ENCODE measurements at regions not wholly inside any gene's neighbourhood (a gene's known extent, or its start where the extent isn't known, plus 50 kb on each side); places are given as distances from the start of the nearest gene placed in this dataset.

DNA sequence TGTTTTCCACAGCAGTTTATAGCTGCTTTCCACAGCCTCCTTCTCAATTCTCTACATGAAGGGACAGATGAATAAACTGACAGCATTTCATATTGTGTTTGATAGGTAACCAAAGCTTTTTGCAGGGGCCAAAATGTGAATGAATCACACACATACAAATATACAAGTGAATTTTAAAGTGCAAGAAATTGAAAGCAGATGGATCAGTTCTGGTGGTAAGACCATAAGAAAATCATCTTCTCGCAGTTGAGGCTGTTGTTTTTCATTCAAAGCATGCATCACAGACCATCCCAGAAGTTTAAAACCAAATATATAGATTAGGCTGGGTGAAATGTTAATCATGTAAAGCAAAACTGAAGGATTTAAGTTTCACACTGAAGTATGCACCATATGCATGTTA, 1569.4 kb downstream of the PCDH9 start:
- H3K27me3 ChIP-seq: no peaks in the 10 kb centered on the region
- H3K4me1 ChIP-seq (ENCODE audit: low read depth): no peaks in the 10 kb centered on the region
- TF ChIP-seq, protein P1, sequence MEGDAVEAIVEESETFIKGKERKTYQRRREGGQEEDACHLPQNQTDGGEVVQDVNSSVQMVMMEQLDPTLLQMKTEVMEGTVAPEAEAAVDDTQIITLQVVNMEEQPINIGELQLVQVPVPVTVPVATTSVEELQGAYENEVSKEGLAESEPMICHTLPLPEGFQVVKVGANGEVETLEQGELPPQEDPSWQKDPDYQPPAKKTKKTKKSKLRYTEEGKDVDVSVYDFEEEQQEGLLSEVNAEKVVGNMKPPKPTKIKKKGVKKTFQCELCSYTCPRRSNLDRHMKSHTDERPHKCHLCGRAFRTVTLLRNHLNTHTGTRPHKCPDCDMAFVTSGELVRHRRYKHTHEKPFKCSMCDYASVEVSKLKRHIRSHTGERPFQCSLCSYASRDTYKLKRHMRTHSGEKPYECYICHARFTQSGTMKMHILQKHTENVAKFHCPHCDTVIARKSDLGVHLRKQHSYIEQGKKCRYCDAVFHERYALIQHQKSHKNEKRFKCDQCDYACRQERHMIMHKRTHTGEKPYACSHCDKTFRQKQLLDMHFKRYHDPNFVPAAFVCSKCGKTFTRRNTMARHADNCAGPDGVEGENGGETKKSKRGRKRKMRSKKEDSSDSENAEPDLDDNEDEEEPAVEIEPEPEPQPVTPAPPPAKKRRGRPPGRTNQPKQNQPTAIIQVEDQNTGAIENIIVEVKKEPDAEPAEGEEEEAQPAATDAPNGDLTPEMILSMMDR (IDR thresholded peaks at IDR 0.05; ENCODE audit: low read depth, low read length): no peak
- H3K27ac ChIP-seq: no peak overlapping the region
- no peaks in the 10 kb centered on the region for H3K36me3 ChIP-seq
- H3K9me3 ChIP-seq (ENCODE audit: low read depth): no peaks in the 10 kb centered on the region
- DNase-seq (ENCODE audit: low read depth in 1 of 2, low spot score in 1 of 2): no peak
- H3K4me3 ChIP-seq: no peak overlapping the region

DNA sequence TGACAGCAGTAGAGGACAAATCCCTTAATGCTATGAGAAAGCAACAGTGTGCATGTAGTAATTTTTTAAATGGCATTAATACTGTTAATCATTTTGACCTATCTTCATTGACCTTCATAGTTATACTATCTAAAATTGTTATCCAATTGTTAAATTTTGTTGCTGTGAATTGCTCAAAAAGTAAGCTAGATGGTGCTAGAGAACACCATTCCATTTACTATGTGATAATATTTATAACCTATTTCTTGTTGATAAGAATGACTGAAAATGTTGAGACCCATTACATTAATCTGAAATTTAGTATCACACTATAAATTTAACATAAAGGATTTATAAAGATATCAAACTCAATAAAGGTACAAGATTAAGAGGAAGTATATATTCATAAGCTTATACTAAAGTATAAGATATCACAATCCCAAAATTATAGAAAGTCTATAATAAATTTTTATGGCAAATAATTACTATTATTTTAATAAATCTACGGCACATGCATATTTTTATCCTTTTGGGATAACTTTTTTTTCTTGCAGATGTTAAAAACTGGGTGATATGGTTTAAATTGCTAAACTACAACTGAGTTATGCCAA, 1573.3 kb downstream of the PCDH9 start:
- TF ChIP-seq, protein P1 (IDR thresholded peaks at IDR 0.05; ENCODE audit: low read depth, low read length): peak; percentile 67
- Histone ChIP-seq H3K4me1 (ENCODE audit: low read depth) (no peaks in the 10 kb centered on the region), H3K9me3 (ENCODE audit: low read depth) (no peaks in the 10 kb centered on the region), H3K27me3 (no peaks in the 10 kb centered on the region), H3K27ac (no peak overlapping the region), H3K4me3 (no peak overlapping the region), H3K36me3 (no peaks in the 10 kb centered on the region)
- DNase-seq (ENCODE audit: low read depth in 1 of 2, low spot score in 1 of 2): peak in 1 of 2 donors; percentile 47

GRCh38 chr13:65653613-65654012, 1576.5 kb downstream of the PCDH9 start:
- TF ChIP-seq, protein P1 (IDR thresholded peaks at IDR 0.05; ENCODE audit: low read depth, low read length): no peak
- H3K4me1 ChIP-seq (ENCODE audit: low read depth): no peaks in the 10 kb centered on the region
- H3K4me3 ChIP-seq: no peak overlapping the region
- no peaks in the 10 kb centered on the region for H3K27me3 ChIP-seq
- no peak overlapping the region for H3K27ac ChIP-seq
- H3K36me3 ChIP-seq: no peaks in the 10 kb centered on the region
- no peak for DNase-seq (ENCODE audit: low read depth in 1 of 2, low spot score in 1 of 2)
- no peaks in the 10 kb centered on the region for H3K9me3 ChIP-seq (ENCODE audit: low read depth)

- no peak for DNase-seq (ENCODE audit: low read depth in 1 of 2, low spot score in 1 of 2)
- no peaks in the 10 kb centered on the region for H3K9me3 ChIP-seq (ENCODE audit: low read depth)
- no peak overlapping the region for H3K27ac ChIP-seq
- H3K4me1 ChIP-seq (ENCODE audit: low read depth): no peaks in the 10 kb centered on the region
- no peaks in the 10 kb centered on the region for H3K36me3 ChIP-seq
- no peak overlapping the region for H3K4me3 ChIP-seq
- no peaks in the 10 kb centered on the region for H3K27me3 ChIP-seq
- TF ChIP-seq, protein P1 (IDR thresholded peaks at IDR 0.05; ENCODE audit: low read depth, low read length): no peak
Measured at GRCh38 chr13:65650321-65650720, 1579.8 kb downstream of the PCDH9 start.

DNA sequence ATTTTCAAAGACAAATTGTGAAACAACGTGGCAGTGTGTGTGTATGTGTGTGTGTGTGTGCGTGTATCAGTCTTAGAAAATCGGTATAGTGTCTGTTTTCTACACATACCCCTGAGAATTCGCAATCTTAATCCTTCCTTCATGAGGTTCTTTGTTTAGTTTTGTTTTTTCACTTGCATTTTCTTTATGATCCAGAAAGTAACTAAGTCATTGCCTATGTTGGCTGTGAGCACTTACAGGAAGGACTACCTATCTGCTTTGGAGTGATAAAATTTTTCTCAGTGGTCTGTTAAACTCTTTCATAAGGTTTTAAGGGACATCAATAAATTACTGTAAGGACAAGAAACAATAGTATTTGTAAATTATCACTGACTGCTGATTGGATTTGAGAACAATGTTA, 1587.1 kb downstream of the PCDH9 start:
- Histone ChIP-seq H3K9me3 (ENCODE audit: low read depth) (no peaks in the 10 kb centered on the region), H3K4me3 (no peak overlapping the region)

More for the DNA sequence above, 1587.1 kb downstream of the PCDH9 start:
- Histone ChIP-seq H3K27me3 (no peaks in the 10 kb centered on the region), H3K36me3 (no peaks in the 10 kb centered on the region), H3K4me1 (ENCODE audit: low read depth) (no peaks in the 10 kb centered on the region), H3K27ac (no peak overlapping the region)
- DNase-seq (ENCODE audit: low read depth in 1 of 2, low spot score in 1 of 2): no peak
- TF ChIP-seq, protein P1 (IDR thresholded peaks at IDR 0.05; ENCODE audit: low read depth, low read length): no peak
